Right hindlimb (tissue), 1 donor: ENCODE measurements at regions not wholly inside any gene's neighbourhood (a gene's known extent, or its start where the extent isn't known, plus 50 kb on each side); places are given as distances from the start of the nearest gene placed in this dataset.
"Not testable (repeated sequence)": the region's sequence is repeated elsewhere in the genome, so short reads cannot be mapped to it uniquely, and the experiment has no call there.

Experiments
- DNase-seq: peaks from one replicate; pipeline ENCODE4 v3.0.0-alpha.2; 2018

DNA sequence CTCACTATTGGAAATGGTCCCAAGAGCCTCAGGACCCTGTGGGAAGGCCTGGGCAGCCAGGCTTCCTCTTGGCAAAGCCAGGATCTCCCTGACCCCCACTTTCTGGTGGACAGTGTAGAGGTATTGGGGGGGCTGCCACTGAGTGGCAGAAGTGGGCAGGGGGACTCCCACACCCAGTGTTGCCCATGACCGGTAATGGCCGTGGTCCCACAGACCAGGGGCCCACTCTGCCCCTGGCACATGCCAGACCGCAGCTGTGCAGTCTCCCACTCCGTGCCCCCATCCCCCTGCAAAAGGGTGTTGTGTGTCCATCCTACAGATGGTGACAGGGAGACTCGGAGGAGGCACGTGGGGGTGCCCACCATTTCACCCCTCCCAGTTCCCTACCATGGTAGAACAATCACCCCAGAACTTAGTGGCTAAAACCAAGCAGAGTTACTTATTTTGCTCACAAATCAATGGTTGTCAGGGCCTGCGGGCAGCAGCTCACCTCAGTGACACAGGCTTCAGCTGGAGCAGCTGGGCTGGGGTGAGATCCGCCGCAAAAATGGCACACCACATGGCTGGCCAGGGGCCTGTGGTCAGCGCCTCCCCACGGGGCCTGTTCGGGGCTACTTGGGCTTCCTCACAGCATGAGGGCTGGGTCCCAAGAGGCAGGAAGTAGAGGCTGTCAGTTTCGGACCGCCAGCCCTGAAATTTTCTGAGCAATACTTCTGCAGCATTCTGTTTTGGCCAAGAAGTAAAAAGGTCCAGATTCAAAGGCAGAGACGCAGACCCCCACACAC lies 59.0 kb upstream of the ZNF469 start:
- no peak for DNase-seq

DNA sequence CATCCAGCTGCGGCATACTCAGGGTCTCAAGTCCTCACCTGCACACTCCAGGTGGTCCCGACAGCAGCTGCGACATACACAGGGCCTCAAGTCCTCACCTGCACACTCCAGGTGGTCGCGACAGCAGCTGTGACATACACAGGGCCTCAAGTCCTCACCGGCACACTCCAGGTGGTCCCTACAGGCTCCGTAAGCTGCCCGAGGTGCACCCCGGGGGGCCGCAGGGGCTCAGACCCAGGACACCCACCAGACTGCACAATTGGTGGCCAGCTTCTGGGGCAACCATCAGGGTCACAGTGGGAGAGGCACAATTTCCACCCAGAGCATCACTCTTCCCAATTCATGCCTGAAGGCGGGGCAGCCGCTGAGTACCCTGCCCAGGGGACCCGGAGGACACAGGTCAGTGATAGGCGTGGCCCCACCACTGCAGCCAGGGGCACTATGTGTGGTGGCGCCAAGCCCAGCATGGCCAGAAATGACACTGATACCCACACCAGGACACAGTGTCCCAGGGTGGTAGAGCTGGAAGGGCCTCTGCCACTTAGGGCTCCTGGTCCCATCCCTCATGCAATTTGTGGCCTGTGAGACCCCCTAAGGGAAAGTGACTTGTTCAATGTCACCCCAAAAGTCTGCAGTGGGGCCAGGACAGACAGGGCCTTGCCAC lies 57.5 kb upstream of the ZNF469 start:
- DNase-seq: no peak

- no peak for DNase-seq
Measured at GRCh38 chr16:88325976-88326375, 56.8 kb upstream of the ZNF469 start.

DNA sequence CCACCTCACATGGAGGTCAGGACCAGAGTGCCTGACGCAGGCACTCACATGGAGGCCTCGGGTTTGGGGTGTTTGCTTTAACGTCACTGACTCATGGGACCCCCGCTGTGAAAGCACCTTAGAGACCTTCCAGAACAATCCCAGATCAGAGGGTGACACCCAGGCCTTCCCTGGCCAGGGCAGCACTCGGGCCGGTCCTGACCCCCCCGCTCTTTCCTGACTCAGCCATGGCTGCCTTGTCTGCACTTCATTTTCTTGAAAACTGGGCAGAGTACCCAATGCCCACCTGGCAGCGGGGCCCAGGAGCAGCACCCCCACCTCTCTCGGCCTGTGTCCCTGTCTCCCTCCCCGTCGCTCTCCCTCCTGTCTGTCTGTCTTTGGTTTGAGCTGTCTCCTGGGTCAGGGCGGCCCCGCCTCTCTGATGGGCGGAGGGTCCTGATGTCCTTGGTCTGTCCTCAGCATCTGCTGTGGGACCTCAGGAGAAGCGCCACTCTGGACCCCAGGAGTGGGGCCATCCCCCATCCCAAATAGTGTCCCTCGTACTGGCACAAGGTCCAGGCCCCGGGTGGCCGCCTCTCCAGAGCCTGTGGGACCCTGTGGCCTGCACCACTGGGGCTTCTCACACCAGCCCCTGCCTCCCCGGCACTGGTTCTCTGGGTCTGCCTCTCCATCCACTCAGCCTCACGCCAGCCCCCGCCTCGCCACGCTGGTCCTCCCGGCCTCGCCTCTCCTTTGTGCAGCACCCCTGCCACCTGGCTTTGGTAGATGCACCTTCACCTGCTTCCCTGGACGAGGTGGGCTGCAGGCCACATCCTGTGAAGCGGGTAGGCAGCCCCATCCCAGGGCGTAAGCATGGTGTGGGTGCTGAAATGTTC lies 55.9 kb upstream of the ZNF469 start:
- DNase-seq: no peak

DNA sequence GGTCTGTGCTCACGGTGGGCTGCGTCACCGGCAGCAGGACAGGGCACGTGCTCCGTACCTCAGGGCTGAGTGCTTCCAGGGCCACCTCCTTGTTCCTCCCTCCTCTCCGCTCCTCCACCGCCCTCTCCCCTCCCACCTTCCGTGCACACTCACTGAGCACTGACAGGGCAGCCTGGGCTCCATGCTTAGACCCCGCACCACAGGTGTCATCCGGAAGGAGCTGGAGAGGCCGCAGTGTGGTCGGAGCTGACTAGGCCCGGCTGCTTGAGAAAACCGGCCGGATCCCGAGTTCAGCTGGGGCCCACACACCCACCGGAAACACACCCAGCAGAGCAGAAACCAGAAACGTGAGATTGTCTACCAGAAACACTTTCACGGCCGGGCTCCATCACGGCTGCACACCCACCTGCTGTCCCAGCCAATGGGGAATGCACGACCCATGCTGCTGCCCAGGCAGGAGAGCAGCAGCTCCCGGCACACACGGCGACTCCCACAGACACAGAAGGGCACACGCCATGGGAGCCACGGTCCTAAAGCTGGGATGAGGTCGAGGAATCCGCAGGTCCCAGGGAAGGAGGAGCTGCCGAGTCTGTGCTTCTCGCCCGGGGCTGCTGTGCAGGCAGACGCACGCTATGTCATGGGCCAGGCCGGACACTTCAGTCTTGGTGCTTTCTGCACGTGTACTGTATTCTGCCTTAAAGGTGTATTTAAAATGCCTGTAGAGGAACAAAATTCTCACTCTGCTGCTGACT lies 55.0 kb upstream of the ZNF469 start:
- DNase-seq: no peak

- peak; percentile 42 for DNase-seq
Measured at GRCh38 chr16:88328313-88328980, 54.3 kb upstream of the ZNF469 start.

GRCh38 chr16:88329726-88330700 lies 52.7 kb upstream of the ZNF469 start:
- no peak for DNase-seq

DNA sequence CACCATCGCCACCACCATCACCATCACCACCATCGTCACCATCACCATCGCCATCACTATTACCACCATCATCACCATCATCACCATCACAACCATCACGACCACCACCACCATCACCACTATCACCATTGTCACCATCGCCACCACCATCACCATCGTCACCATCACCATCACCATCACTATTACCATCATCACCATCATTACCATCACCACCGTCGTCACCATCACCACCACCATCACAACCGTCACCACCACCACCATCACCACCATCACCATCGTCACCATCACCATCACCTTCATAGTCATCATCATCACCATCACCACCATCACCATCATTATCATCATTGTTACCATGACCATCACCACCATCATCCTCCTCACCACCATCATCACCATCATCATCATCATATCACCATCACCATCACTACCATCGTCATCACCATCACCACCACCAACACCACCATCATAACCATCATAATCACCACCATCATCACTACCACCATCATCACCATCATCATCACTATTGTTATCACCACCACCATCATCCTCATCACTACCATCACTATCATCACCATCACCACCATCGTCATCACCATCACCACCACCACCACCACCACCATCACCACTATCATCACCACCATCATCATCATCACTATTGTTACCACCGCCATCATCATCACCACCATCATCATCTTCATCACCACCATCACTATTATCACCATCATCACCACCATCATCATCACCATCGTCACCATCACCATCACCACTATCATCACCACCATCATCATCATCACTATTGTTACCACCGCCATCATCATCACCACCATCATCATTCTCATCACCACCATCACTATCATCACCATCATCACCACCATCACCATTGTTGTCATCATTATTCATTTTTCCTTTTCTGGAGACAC lies 51.5 kb upstream of the ZNF469 start:
- DNase-seq: no peak

DNA sequence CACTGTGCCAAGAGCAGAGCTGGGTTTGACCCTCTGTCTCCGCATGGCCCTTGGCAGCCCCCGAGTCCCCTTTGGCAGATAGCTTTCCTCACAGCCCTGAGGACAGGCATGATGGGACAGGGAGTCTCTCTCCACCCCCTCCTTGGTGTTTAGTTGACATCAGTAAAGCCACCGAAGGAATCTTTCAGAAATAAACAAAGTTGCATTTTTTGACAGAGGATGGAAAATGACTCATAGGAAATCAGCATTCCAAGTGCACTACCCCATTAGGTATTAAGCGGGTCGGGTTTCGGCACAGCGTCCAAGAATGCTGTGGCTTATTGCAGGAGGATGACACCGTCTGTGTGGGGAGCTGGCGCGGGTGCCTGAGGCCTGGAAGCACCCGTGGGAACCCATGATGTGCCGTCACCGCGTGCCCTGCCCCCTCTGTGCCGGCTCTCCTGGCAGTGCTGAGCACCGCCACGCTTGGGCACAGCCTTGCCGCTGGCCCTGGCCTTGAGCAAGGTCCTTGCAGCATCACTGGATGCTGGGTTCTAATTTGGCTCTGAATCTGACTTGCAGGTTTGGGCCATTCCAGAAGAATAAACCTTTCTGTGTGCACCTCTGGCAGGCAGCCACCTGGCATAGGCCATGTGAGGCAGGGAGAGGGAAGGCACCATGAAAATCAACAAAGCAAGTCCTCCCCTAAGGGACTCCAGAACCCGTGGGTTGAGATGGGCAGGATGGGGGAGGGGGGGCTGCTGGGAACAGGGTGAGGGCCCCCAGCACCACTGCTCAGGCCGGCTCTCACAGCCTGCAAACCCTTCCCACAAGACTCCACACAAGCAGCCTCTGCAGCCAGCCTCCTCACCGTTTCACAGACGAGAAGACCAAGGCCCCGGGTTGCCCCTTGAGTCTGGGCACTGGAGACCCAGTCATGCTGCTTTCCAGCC lies 50.5 kb upstream of the ZNF469 start:
- peak; percentile 82 for DNase-seq

- DNase-seq: not testable (repeated sequence)
Measured at GRCh38 chr16:88332921-88333825, 49.6 kb upstream of the ZNF469 start.
